Activated CD4-positive, alpha-beta T cell treated with anti-CD3 and anti-CD28 coated beads, Interleukin-2, amount 50 U/mL, for 1 hour (primary cell): ENCODE measurements at regions not wholly inside any gene's neighbourhood (a gene's known extent, or its start where the extent isn't known, plus 50 kb on each side); places are given as distances from the start of the nearest gene placed in this dataset.
"Not testable (repeated sequence)": the region's sequence is repeated elsewhere in the genome, so short reads cannot be mapped to it uniquely, and the experiment has no call there.

Source experiments
- DNase-seq: peaks from one replicate; pipeline ENCODE4 v3.0.0-alpha.2; 2020

GRCh38 chr2:160816916-160817499, 323.4 kb upstream of the RBMS1 start:
- no peak for DNase-seq

GRCh38 chr2:160820691-160821090, 327.1 kb upstream of the RBMS1 start:
- no peak for DNase-seq

GRCh38 chr2:160822006-160822405, 328.4 kb upstream of the RBMS1 start:
- DNase-seq = no peak

GRCh38 chr2:160825433-160825832, 331.8 kb upstream of the RBMS1 start:
- DNase-seq = no peak

GRCh38 chr2:160826496-160826895, 332.9 kb upstream of the RBMS1 start:
- no peak for DNase-seq

GRCh38 chr2:160828076-160828475, 332.2 kb upstream of the TANK start:
- no peak for DNase-seq

GRCh38 chr2:160832381-160832780, 327.8 kb upstream of the TANK start:
- DNase-seq = not testable (repeated sequence)

- DNase-seq = no peak
Measured at GRCh38 chr2:160835166-160835565, 325.1 kb upstream of the TANK start.

- DNase-seq = no peak
Measured at GRCh38 chr2:160836755-160837154, 323.5 kb upstream of the TANK start.

GRCh38 chr2:160837416-160837815, 322.8 kb upstream of the TANK start:
- no peak for DNase-seq

GRCh38 chr2:160838147-160838546, 322.1 kb upstream of the TANK start:
- no peak for DNase-seq

- no peak for DNase-seq
Measured at GRCh38 chr2:160838691-160839090, 321.5 kb upstream of the TANK start.

- no peak for DNase-seq
Measured at GRCh38 chr2:160842286-160842685, 317.9 kb upstream of the TANK start.

- DNase-seq = no peak
Measured at GRCh38 chr2:160859096-160859495, 301.1 kb upstream of the TANK start.

- DNase-seq = no peak
Measured at GRCh38 chr2:160862226-160862625, 298.0 kb upstream of the TANK start.

- DNase-seq = no peak
Measured at GRCh38 chr2:160868891-160869290, 291.3 kb upstream of the TANK start.

GRCh38 chr2:160869411-160869810, 290.8 kb upstream of the TANK start:
- DNase-seq = no peak

- no peak for DNase-seq
Measured at GRCh38 chr2:160870729-160871465, 289.3 kb upstream of the TANK start.

- no peak for DNase-seq
Measured at GRCh38 chr2:160871953-160872352, 288.3 kb upstream of the TANK start.

- DNase-seq = no peak
Measured at GRCh38 chr2:160876029-160876428, 284.2 kb upstream of the TANK start.

GRCh38 chr2:160876765-160877164, 283.5 kb upstream of the TANK start:
- no peak for DNase-seq

GRCh38 chr2:160878618-160879017, 281.6 kb upstream of the TANK start:
- DNase-seq = no peak

GRCh38 chr2:160882906-160883305, 277.3 kb upstream of the TANK start:
- DNase-seq = no peak

GRCh38 chr2:160884056-160884455, 276.2 kb upstream of the TANK start:
- no peak for DNase-seq
